Caco-2 (cell line): ENCODE measurements at regions not wholly inside any gene's neighbourhood (a gene's known extent, or its start where the extent isn't known, plus 50 kb on each side); places are given as distances from the start of the nearest gene placed in this dataset.

Source experiments
- BruUV-seq: library from RNA; stranded (reverse); fragments of 400-500 nt; replicated peaks from 2 replicates; lab custom pipeline; 2021; lab: Mats Ljungman, UMichigan
- CTCF ChIA-PET: fragments of 300-600 bp; sonication (Branson Sonifier 250); formaldehyde crosslinking; loops from one replicate; lab custom pipeline; 2022; ENCODE audit warnings: antibody characterized with exemption; lab: Charles Lee
- POLR2A ChIA-PET: fragments of 300-600 bp; sonication (Branson Sonifier 250); formaldehyde crosslinking; loops from one replicate; lab custom pipeline; 2022; ENCODE audit warnings: antibody characterized with exemption; lab: Charles Lee
- DNase-seq, 2 experiments: peaks; one replicate each; pipeline versions ENCODE4 v3.0.0 to v3.0.0-alpha.2; 2020 to 2022
- H3K27me3 ChIP-seq: replicated peaks from 2 replicates; pipeline ENCODE4 v1.6.0; 2011; ENCODE audit warnings: low read length; ENCODE audit not compliant: control insufficient read depth, insufficient read depth
- H3K36me3 ChIP-seq: 2 replicates; pipeline ENCODE4 v1.5.1; 2011; ENCODE audit warnings: low read length; ENCODE audit not compliant: control insufficient read depth, insufficient read depth
- H3K4me1 ChIP-seq: fragments of 250-450 bp; sonication (Bioruptor Pico); 2 replicates; pipeline ENCODE4 v1.5.1; 2020; ENCODE audit warnings: mild to moderate bottlenecking
- H3K4me3 ChIP-seq: 2 replicates; pipeline ENCODE4 v1.5.1; 2011; ENCODE audit warnings: low read depth, mild to moderate bottlenecking, control low read depth, low read length
- H3K9me3 ChIP-seq: fragments of 250-450 bp; sonication (Bioruptor Pico); 2 replicates; pipeline ENCODE4 v1.5.1; 2020; ENCODE audit warnings: mild to moderate bottlenecking, moderate library complexity
- H3K27ac Mint-ChIP-seq: one replicate; pipeline ENCODE4 v1.8.0; 2022; ENCODE audit warnings: mixed read lengths; ENCODE audit not compliant: unreplicated experiment
- H3K27me3 Mint-ChIP-seq: one replicate; pipeline ENCODE4 v1.8.0; 2022; ENCODE audit warnings: mixed read lengths; ENCODE audit not compliant: insufficient read depth, unreplicated experiment
- H3K36me3 Mint-ChIP-seq: one replicate; pipeline ENCODE4 v1.8.0; 2022; ENCODE audit warnings: mild to moderate bottlenecking, mixed read lengths; ENCODE audit not compliant: insufficient read depth, unreplicated experiment
- H3K4me1 Mint-ChIP-seq: one replicate; pipeline ENCODE4 v1.8.0; 2022; ENCODE audit warnings: low read depth, mixed read lengths; ENCODE audit not compliant: unreplicated experiment
- H3K4me3 Mint-ChIP-seq: one replicate; pipeline ENCODE4 v1.8.0; 2022; ENCODE audit warnings: mild to moderate bottlenecking, moderate library complexity, mixed read lengths; ENCODE audit not compliant: unreplicated experiment
- H3K9me3 Mint-ChIP-seq: one replicate; pipeline ENCODE4 v1.8.0; 2022; ENCODE audit warnings: mixed read lengths; ENCODE audit not compliant: unreplicated experiment
- intact Hi-C: fragments of 100-400 bp; cut with micrococcal nuclease; formaldehyde crosslinking; loops from one replicate; pipeline ENCODE4 v1.10.0; 2022; ENCODE audit not compliant: unreplicated experiment
- TF ChIP-seq, protein P1 (sequence below), 2 experiments: fragments of 200-600 bp in 1 of 2; IDR thresholded peaks; 1 replicate in 1 of 2; 2 replicates in 1 of 2; pipeline versions ENCODE4 v1.5.1 to v1.8.0; 2011 to 2022; ENCODE audit warnings: antibody characterized with exemption in 1 of 2, control low read depth in 1 of 2, inconsistent platforms in 1 of 2, low read depth in 1 of 2, low read length in 1 of 2, mild to moderate bottlenecking in 1 of 2, moderate library complexity in 1 of 2; ENCODE audit not compliant: insufficient read depth in 1 of 2, severe bottlenecking in 1 of 2, unreplicated experiment in 1 of 2

DNA sequence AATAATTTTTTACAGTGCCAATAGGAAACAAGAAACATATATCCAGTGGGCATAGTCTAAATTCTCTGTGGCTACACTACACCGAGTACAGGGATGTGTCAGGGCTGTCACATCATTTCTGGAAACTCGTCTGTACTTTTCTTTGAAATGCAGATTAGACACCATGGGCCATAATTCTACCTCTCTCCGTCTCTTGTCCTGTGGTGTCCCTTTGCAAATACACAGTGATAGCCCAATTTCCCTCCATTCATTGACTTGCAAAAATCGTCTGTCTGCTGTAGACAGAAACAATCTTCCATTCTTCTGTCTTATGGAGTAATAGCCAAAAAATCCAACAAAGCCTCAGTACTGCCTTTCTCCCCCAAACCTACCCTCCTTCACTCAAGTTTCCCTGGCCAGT is 487.1 kb upstream of the ANO3 start:
- Mint-ChIP-seq H3K9me3 (no peaks in the 10 kb centered on the region), H3K4me1 (no peaks in the 10 kb centered on the region), H3K4me3 (no peak overlapping the region), H3K36me3 (no peaks in the 10 kb centered on the region), H3K27me3 (peaks cover 6% of the 10 kb centered on the region), H3K27ac (no peak overlapping the region)
- Histone ChIP-seq H3K9me3 (no peaks in the 10 kb centered on the region), H3K4me3 (no peak overlapping the region), H3K36me3 (no peaks in the 10 kb centered on the region), H3K27me3 (no peaks in the 10 kb centered on the region), H3K4me1 (no peaks in the 10 kb centered on the region)
- ChIA-PET POLR2A (no interaction called here), CTCF (no interaction called here)
- TF ChIP-seq, protein P1, sequence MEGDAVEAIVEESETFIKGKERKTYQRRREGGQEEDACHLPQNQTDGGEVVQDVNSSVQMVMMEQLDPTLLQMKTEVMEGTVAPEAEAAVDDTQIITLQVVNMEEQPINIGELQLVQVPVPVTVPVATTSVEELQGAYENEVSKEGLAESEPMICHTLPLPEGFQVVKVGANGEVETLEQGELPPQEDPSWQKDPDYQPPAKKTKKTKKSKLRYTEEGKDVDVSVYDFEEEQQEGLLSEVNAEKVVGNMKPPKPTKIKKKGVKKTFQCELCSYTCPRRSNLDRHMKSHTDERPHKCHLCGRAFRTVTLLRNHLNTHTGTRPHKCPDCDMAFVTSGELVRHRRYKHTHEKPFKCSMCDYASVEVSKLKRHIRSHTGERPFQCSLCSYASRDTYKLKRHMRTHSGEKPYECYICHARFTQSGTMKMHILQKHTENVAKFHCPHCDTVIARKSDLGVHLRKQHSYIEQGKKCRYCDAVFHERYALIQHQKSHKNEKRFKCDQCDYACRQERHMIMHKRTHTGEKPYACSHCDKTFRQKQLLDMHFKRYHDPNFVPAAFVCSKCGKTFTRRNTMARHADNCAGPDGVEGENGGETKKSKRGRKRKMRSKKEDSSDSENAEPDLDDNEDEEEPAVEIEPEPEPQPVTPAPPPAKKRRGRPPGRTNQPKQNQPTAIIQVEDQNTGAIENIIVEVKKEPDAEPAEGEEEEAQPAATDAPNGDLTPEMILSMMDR (IDR thresholded peaks at IDR 0.05; ENCODE audit: insufficient read depth in 1 of 2, low read depth in 1 of 2, low read length in 1 of 2, severe bottlenecking in 1 of 2, unreplicated experiment in 1 of 2) = no peak
- DNase-seq = no peak
- BruUV-seq = no TSS peak
- intact Hi-C loops = no loop called here

DNA sequence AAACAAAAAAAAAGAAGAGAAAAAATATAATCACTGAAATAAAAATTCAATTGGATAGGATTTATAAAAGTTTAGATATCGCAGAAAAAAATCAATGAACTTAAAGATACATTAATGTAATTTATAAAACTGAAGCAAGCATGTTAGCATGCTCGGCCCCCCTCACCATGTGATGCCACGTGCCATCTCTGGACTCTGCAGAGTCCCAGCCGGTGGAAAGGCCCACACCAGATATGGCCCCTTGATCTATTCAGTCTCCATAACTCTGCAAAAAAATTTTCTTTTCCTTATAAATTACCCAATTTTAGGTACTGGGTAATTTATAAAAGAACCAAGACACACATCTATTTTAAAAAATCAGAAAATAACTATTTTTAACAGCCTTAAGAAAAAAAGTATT is 476.0 kb upstream of the ANO3 start:
- CTCF ChIA-PET = no interaction called here
- intact Hi-C loops = no loop called here
- no peaks in the 10 kb centered on the region for H3K36me3 Mint-ChIP-seq

DNA sequence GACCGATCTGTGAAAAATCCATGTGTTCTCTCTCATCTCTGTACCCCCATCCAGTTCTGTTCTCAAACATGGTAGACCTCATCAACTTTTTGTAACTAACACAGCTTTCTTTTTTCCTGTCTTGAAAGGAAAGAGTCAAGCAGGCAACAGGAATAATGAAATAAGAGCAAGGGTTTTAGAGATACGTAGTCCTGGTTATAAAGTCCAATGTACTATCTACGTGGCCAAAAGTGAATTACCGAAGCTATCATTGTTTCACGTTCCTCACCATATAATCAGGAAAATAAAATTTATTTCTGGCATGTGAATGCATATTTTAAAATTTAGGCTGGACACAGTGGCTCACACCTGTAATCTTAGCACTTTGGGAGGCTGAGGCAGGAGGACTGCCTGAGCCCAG is 472.2 kb upstream of the ANO3 start:
- no TSS peak for BruUV-seq
- H3K9me3 ChIP-seq = no peaks in the 10 kb centered on the region
- TF ChIP-seq, protein P1 (IDR thresholded peaks at IDR 0.05; ENCODE audit: insufficient read depth in 1 of 2, low read depth in 1 of 2, low read length in 1 of 2, severe bottlenecking in 1 of 2, unreplicated experiment in 1 of 2) = no peak
- Mint-ChIP-seq H3K4me1 (no peaks in the 10 kb centered on the region), H3K27ac (no peak overlapping the region), H3K36me3 (no peaks in the 10 kb centered on the region), H3K9me3 (no peaks in the 10 kb centered on the region), H3K27me3 (peaks cover 2% of the 10 kb centered on the region), H3K4me3 (no peak overlapping the region)
- POLR2A ChIA-PET = no interaction called here
- H3K4me1 ChIP-seq = no peaks in the 10 kb centered on the region
- no peaks in the 10 kb centered on the region for H3K36me3 ChIP-seq
- CTCF ChIA-PET = no interaction called here
- H3K27me3 ChIP-seq = no peaks in the 10 kb centered on the region; the same call in 1 of the 2 replicates
- intact Hi-C loops = no loop called here
- H3K4me3 ChIP-seq = no peak overlapping the region
- no peak for DNase-seq

More for the DNA sequence above, 476.0 kb upstream of the ANO3 start:
- DNase-seq = no peak
- Mint-ChIP-seq H3K9me3 (no peaks in the 10 kb centered on the region), H3K4me3 (no peak overlapping the region), H3K4me1 (no peaks in the 10 kb centered on the region), H3K27ac (no peak overlapping the region), H3K27me3 (peaks cover 6% of the 10 kb centered on the region)
- BruUV-seq = no TSS peak
- no peaks in the 10 kb centered on the region for H3K36me3 ChIP-seq
- POLR2A ChIA-PET = no interaction called here
- no peak overlapping the region for H3K4me3 ChIP-seq
- no peaks in the 10 kb centered on the region for H3K9me3 ChIP-seq
- no peaks in the 10 kb centered on the region for H3K4me1 ChIP-seq
- H3K27me3 ChIP-seq = no peaks in the 10 kb centered on the region; the same call in 1 of the 2 replicates
- TF ChIP-seq, protein P1 (IDR thresholded peaks at IDR 0.05; ENCODE audit: insufficient read depth in 1 of 2, low read depth in 1 of 2, low read length in 1 of 2, severe bottlenecking in 1 of 2, unreplicated experiment in 1 of 2) = no peak
